Fibroblast of upper back skin (primary cell): ENCODE measurements at regions not wholly inside any gene's neighbourhood (a gene's known extent, or its start where the extent isn't known, plus 50 kb on each side); places are given as distances from the start of the nearest gene placed in this dataset.
"Not testable (repeated sequence)": the region's sequence is repeated elsewhere in the genome, so short reads cannot be mapped to it uniquely, and the experiment has no call there.

Source experiments
- DNase-seq: peaks from one replicate; pipeline ENCODE4 v3.0.0-alpha.2; 2013

- no peak for DNase-seq
Observed at GRCh38 chr1:182331387-182331786, 60.2 kb downstream of the GLUL start.

DNA sequence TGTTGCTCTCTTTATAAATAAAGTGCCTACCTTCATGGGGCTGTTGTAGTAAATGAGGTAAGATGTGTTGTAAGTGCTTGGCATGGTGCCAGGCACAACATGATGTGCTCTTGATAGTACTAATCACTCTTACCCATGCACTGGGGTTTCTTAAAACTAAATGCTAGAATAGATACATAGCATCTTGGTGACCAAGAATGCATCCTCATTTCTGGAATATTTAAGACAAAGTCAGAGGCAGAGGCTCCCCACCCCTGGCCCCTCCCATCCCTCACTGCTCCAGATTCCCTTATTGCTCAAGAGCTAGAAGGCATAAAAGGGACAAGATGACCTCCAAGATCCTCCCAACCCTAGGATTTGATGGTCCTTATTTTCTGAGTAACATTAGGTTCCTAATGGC is 61.3 kb downstream of the GLUL start:
- DNase-seq = peak; percentile 7

- DNase-seq = no peak
Observed at GRCh38 chr1:182329471-182329870, 62.1 kb downstream of the GLUL start.

- DNase-seq = no peak
Observed at GRCh38 chr1:182328591-182328990, 63.0 kb downstream of the GLUL start.

DNA sequence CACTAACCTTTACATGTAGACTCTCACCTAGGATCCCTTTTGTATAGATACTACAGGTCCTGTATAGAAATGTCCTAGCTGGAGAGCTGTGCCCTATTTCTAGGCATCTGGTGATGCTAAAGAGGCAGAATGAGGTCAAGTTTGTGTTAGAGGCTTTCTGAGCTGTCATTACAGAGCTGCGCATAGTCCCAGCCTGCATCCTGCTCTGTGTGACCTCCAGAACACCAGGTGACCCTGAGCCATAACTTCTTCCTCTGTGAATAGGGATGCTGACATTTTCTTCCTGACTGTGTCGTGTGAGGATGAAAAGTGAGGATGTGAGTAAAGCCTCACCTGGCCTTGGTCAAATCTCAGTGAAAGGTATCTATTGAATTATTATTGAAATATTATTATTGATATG is 66.3 kb downstream of the GLUL start:
- no peak for DNase-seq

- DNase-seq = not testable (repeated sequence)
Observed at GRCh38 chr1:182321532-182321931, 70.1 kb downstream of the GLUL start.

DNA sequence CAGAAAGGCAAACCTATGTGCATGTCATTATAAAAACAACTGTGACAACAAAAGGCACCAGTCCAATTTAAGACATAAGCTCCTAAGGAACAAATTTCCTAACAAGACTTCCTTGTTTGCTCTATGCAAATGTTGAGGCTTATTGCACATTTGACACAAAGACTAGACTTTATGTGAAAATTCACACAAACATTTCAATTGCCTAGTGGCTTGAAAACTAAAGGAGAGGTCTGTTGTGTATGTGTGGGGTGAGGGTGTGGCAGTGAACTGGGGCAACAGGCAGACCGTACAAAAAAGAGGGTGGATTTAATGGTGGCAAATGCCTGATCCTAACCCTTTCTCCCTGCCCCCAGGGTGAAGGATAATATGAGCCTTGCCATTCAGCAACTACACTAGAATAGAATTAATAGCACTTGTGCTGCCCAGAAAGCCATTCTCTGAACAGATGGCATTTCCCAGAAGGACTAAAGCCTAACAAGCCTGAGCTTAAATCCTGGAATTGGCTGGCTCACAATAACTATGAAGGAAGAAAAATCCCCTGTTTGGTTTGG is 73.9 kb downstream of the GLUL start:
- no peak for DNase-seq

DNA sequence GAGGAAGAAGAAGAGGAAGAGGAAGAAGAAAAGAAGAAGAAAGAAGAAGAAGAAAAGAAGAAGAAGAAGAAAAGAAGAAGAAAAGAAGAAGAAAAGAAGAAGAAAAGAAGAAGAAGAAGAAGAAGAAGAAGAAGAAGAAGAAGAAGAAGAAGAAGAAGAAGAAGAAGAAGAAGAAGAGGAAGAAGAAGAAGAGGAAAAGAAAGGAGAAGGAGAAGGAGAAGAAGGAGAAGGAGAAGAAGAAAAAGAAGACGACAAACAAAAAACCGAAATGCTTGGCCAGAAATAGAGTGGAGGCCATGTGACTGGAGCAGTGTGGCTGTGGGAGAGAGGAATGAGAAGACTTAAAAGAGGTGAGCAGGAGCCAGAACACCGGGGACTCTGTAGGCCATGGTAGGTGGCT is 75.1 kb downstream of the GLUL start:
- not testable (repeated sequence) for DNase-seq

DNA sequence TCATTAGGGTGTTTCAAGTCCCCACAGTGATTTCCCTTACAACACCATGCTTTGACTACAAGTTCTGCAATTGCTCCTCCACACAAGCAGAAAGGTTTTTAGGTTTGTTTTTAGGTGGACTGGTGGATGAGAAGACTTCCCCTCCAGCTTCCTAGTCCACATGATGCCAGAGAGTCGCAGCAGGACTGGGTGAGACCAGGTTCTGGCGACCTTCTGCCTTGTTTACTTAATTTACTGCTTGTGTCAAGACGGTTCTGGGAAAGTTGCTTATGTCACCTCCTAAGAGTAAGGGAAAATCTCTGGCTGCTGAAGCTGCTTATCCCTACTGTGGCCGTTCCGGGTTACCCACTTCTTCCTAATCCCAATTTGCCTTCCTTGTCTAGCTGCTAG is 76.4 kb downstream of the GLUL start:
- DNase-seq = no peak

GRCh38 chr1:182309631-182310351 is 81.8 kb downstream of the GLUL start:
- no peak for DNase-seq

- DNase-seq = no peak
Observed at GRCh38 chr1:182308826-182309225, 82.8 kb downstream of the GLUL start.

- not testable (repeated sequence) for DNase-seq
Observed at GRCh38 chr1:182307486-182307885, 84.1 kb downstream of the GLUL start.

DNA sequence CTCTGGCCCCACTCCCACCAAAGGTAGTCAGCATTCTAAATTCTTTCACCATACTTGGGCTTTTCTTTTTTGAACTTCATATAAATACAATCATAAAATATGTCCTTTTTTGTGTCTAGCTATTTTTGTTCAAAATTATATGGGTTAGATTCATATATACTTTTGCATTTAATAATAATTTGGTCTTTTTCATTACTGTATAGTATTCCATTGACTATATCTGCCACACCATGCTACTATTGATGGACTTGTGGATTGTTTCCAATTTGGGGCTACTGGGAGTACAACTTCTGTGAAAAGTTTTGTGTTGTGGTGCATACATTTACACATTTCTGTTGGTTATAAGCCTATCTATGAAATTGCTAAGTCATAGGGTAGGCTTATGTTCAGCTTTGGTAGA is 85.7 kb downstream of the GLUL start:
- no peak for DNase-seq

DNA sequence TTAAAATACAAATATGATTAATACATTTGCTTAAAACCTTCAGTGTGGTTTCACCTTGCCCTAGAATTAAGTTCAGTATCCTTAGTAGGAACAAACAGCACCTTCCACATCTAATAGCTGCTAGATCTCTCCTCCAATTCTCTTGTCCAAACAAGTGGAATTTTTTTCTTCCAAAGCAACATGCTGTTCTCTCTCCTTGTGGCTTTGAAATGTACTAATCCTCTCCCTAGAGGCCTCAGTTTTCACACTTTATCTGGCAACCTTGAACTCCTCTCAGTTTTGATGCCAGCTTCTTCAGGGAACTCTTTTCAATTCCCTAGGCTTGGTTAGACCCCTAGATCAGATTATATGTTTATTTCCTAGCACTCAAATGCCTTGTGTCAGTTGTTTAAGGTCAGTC is 87.0 kb downstream of the GLUL start:
- DNase-seq = no peak

DNA sequence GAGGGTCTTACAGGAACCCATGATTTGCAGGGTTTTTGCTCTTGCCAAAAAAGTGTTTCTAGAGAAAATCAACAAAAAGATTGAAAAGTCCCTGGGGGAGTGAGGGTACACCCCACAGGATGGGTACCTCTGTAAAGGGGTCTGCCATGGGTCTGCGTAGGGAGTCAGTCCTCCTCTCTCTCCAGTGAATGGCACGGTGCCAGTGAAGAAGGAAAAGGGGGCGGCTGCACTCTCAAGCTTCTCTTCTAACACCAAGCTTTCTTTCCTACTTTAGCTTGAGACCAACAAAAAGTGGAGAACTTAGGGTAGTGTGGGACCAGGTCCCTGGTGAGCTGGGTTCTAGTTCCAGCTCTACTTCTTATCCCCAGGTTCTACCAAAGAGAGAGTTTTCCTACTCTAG is 87.4 kb downstream of the GLUL start:
- no peak for DNase-seq

DNA sequence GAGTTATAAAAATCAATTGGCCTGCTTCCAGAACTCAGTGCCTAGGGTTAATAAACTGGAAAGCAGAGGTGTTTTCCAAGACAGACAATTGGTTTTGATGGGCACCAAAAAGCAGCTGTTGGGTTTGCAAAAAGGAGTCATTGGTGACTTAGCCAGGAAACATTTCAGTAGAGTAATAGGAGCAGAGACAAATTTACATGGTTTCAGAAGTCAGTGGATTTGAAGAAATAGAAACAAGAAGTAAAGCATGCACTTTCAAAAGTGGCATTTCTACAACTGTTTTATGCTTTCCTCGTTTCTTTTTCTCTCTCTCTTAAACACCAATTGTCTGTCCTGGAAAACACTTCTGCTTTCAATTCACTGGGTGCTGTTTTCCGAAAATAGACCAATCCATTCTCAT is 87.8 kb downstream of the GLUL start:
- DNase-seq = no peak

GRCh38 chr1:182301467-182302198 is 90.0 kb downstream of the GLUL start:
- peak; percentile 55 for DNase-seq

- no peak for DNase-seq
Observed at GRCh38 chr1:182301026-182301436, 90.6 kb downstream of the GLUL start.

GRCh38 chr1:182299728-182300616 is 91.6 kb downstream of the GLUL start:
- peak; percentile 38 for DNase-seq

GRCh38 chr1:182299054-182299727 is 92.4 kb downstream of the GLUL start:
- DNase-seq = not testable (repeated sequence)

GRCh38 chr1:182297335-182297734 is 94.3 kb downstream of the GLUL start:
- no peak for DNase-seq

DNA sequence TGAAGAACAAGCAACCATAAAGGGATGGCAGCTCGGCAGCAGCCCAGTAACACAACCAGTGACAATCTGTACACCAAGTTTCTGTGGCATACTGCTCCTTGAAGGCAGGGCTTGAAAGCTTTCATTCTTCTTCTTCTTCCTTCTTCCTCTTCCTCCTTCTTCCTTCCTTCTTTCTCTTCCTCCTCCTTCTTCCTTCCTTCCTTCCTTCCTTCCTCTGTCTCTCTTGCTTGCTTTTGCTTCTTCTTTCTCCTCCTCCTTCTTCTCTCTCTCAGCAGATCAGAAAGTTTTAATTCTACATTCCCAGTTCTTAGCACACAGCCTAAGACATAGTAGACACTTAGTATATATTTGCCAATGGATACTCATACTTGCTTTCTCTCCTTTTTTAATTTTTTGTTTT is 95.9 kb downstream of the GLUL start:
- DNase-seq = no peak

DNA sequence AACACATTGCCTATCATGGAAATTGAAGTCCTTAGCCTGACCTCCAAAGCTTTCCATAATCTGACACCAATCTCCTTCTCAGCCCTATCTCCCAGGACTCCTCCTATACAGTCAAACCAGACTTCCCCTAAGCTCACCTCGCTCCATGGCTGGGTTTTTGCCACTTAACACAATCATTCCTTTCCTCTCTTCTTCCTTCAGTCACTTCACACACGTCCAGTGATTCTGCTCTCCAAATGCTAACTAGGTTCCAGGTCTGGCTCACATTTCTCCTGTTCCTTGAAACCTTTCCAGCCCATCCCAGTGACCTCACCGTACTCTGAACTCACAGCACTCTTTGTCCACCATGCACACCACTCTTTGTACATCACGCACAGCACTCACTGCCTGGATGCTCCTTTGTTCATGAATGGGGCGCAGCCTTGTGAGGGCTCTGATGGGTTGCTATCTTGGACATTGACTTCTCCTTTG is 98.4 kb downstream of the GLUL start:
- no peak for DNase-seq
